Epithelial cell of esophagus (primary cell): ENCODE measurements at regions not wholly inside any gene's neighbourhood (a gene's known extent, or its start where the extent isn't known, plus 50 kb on each side); places are given as distances from the start of the nearest gene placed in this dataset.

Experiments used
- DNase-seq: peaks from one replicate; pipeline ENCODE4 v3.0.0; 2010; ENCODE audit warnings: low read depth
- H3K4me3 ChIP-seq: 2 replicates; pipeline ENCODE4 v1.5.1; 2011; ENCODE audit warnings: mild to moderate bottlenecking, low read length, control low read depth
- CTCF ChIP-seq: IDR thresholded peaks from 2 replicates; pipeline ENCODE4 v1.5.1; 2011; ENCODE audit warnings: low read depth, mild to moderate bottlenecking, low read length, control low read depth, inconsistent platforms; ENCODE audit not compliant: insufficient read depth; ENCODE audit errors: missing control alignments

GRCh38 chr1:8138673-8139072 lies 112.6 kb upstream of the ERRFI1 start:
- no peak for DNase-seq
- no peak overlapping the region for H3K4me3 ChIP-seq
- TF ChIP-seq CTCF: no peak

- no peak overlapping the region for H3K4me3 ChIP-seq
- DNase-seq: peak; percentile 61
- TF ChIP-seq CTCF: no peak
Observed at GRCh38 chr1:8137481-8138244, 111.6 kb upstream of the ERRFI1 start.

GRCh38 chr1:8136766-8137165 lies 110.7 kb upstream of the ERRFI1 start:
- DNase-seq: no peak
- no peak overlapping the region for H3K4me3 ChIP-seq
- TF ChIP-seq CTCF: no peak

- DNase-seq: no peak
- TF ChIP-seq CTCF: no peak
- no peak overlapping the region for H3K4me3 ChIP-seq
Observed at GRCh38 chr1:8135250-8135649, 109.1 kb upstream of the ERRFI1 start.

GRCh38 chr1:8134546-8135235 lies 108.6 kb upstream of the ERRFI1 start:
- no peak for DNase-seq
- no peak for TF ChIP-seq CTCF
- H3K4me3 ChIP-seq: no peak overlapping the region

- TF ChIP-seq CTCF: no peak
- no peak overlapping the region for H3K4me3 ChIP-seq
- peak; percentile 90 for DNase-seq
Observed at GRCh38 chr1:8133657-8134430, 107.7 kb upstream of the ERRFI1 start.
